ENCODE measurements at regions not wholly inside any gene's neighbourhood (a gene's known extent, or its start where the extent isn't known, plus 50 kb on each side); places are given as distances from the start of the nearest gene placed in this dataset.

DNA sequence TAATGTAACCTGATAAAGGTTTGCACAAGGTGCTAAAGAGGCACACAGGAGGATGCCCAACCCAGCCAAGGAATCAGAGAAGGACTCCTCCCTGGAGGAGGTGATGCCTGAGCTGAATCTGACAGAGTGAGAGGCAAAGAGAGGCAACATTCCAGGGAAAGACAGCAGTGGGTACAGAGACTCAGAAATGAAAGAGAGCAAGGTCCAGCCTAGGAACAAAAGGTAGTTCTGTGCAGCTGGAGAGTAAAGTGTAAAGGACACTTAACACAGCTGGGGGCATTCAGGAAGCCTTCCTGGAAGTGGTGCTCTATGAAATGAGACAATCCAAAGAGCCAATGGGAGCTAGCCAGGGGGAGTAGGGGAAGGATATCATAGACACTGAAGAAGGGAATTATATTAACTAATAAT is 181.0 kb upstream of the GLI2 start (continued):
- no peak for TF ChIP-seq SIN3A (IDR thresholded peaks at IDR 0.05; ENCODE audit: low read depth, low read length)
- TF ChIP-seq, protein P1, sequence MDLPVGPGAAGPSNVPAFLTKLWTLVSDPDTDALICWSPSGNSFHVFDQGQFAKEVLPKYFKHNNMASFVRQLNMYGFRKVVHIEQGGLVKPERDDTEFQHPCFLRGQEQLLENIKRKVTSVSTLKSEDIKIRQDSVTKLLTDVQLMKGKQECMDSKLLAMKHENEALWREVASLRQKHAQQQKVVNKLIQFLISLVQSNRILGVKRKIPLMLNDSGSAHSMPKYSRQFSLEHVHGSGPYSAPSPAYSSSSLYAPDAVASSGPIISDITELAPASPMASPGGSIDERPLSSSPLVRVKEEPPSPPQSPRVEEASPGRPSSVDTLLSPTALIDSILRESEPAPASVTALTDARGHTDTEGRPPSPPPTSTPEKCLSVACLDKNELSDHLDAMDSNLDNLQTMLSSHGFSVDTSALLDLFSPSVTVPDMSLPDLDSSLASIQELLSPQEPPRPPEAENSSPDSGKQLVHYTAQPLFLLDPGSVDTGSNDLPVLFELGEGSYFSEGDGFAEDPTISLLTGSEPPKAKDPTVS (IDR thresholded peaks at IDR 0.05; ENCODE audit: low read depth, low read length), result no peak
- no peak for TF ChIP-seq STAT3 (IDR thresholded peaks at IDR 0.05; ENCODE audit: low read depth, low read length)
- no peak for TF ChIP-seq TCF3 (IDR thresholded peaks at IDR 0.05; ENCODE audit: borderline replicate concordance, insufficient read depth, low read depth, low read length)
- TF ChIP-seq ZBED1 (IDR thresholded peaks at IDR 0.05; ENCODE audit: borderline replicate concordance), result no peak
- TF ChIP-seq, protein P2, sequence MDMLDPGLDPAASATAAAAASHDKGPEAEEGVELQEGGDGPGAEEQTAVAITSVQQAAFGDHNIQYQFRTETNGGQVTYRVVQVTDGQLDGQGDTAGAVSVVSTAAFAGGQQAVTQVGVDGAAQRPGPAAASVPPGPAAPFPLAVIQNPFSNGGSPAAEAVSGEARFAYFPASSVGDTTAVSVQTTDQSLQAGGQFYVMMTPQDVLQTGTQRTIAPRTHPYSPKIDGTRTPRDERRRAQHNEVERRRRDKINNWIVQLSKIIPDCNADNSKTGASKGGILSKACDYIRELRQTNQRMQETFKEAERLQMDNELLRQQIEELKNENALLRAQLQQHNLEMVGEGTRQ (IDR thresholded peaks at IDR 0.05; ENCODE audit: borderline replicate concordance, low read depth, low read length), result no peak
- TF ChIP-seq DPF2 (IDR thresholded peaks at IDR 0.05), result no peak
- TF ChIP-seq ZNF274 (IDR thresholded peaks at IDR 0.05; ENCODE audit: insufficient read depth, insufficient read length), result no peak
- TF ChIP-seq KAT2A (conservative IDR thresholded peaks at IDR 0.05; ENCODE audit: control insufficient read depth, low read depth, low read length), result no peak
- TF ChIP-seq BMI1 (IDR thresholded peaks at IDR 0.05; ENCODE audit: borderline replicate concordance), result no peak
- TF ChIP-seq IRF4 (IDR thresholded peaks at IDR 0.05; ENCODE audit: low read depth, low read length), result no peak
- TF ChIP-seq RBBP5 (conservative IDR thresholded peaks at IDR 0.05), result no peak
- no peak for TF ChIP-seq EP300 (IDR thresholded peaks at IDR 0.05; ENCODE audit: borderline replicate concordance in 1 of 2, control insufficient read depth in 1 of 2, low read depth in 2 of 2, low read length in 2 of 2)
- no peak for TF ChIP-seq RFX5 (IDR thresholded peaks at IDR 0.05; ENCODE audit: low read depth, low read length)

Measured in GM12878 (cell line).